ENCODE measurements at regions not wholly inside any gene's neighbourhood (a gene's known extent, or its start where the extent isn't known, plus 50 kb on each side); places are given as distances from the start of the nearest gene placed in this dataset.
"Not testable (repeated sequence)": the region's sequence is repeated elsewhere in the genome, so short reads cannot be mapped to it uniquely, and the experiment has no call there.

- DNase-seq, result not testable (repeated sequence)
These were observed 70.9 kb downstream of the NPIPA5 start for GRCh38 chr16:15307184-15307583.

GRCh38 chr16:15305889-15306288 is 72.2 kb downstream of the NPIPA5 start:
- not testable (repeated sequence) for DNase-seq

GRCh38 chr16:15303667-15304324 is 74.3 kb downstream of the NPIPA5 start:
- not testable (repeated sequence) for DNase-seq

- DNase-seq, result not testable (repeated sequence)
These were observed 81.0 kb downstream of the NPIPA5 start for GRCh38 chr16:15297104-15297503.

- DNase-seq, result not testable (repeated sequence)
These were observed 103.3 kb downstream of the NPIPA5 start for GRCh38 chr16:15274796-15275195.

GRCh38 chr16:15273964-15274363 is 104.1 kb downstream of the NPIPA5 start:
- not testable (repeated sequence) for DNase-seq

- not testable (repeated sequence) for DNase-seq
These were observed 111.2 kb downstream of the NPIPA5 start for GRCh38 chr16:15266941-15267340.

GRCh38 chr16:15262212-15262611 is 115.9 kb downstream of the NPIPA5 start:
- DNase-seq, result not testable (repeated sequence)

- not testable (repeated sequence) for DNase-seq
These were observed 130.1 kb downstream of the NPIPA5 start for GRCh38 chr16:15247971-15248370.

- not testable (repeated sequence) for DNase-seq
These were observed 141.3 kb downstream of the NPIPA5 start for GRCh38 chr16:15236674-15237323.

- not testable (repeated sequence) for DNase-seq
These were observed 141.1 kb upstream of the RRN3 start for GRCh38 chr16:15235140-15235539.

- not testable (repeated sequence) for DNase-seq
These were observed 140.6 kb upstream of the RRN3 start for GRCh38 chr16:15234702-15235101.

- not testable (repeated sequence) for DNase-seq
These were observed 136.4 kb upstream of the RRN3 start for GRCh38 chr16:15230432-15230831.

GRCh38 chr16:15229661-15230060 is 135.6 kb upstream of the RRN3 start:
- not testable (repeated sequence) for DNase-seq

- DNase-seq, result not testable (repeated sequence)
These were observed 130.6 kb upstream of the RRN3 start for GRCh38 chr16:15224651-15225050.

GRCh38 chr16:15223398-15223797 is 129.3 kb upstream of the RRN3 start:
- not testable (repeated sequence) for DNase-seq

- DNase-seq, result peak; percentile 2
These were observed 125.9 kb upstream of the RRN3 start for GRCh38 chr16:15219679-15220615.

GRCh38 chr16:15218856-15219500 is 124.9 kb upstream of the RRN3 start:
- not testable (repeated sequence) for DNase-seq

GRCh38 chr16:15207202-15207981 is 113.3 kb upstream of the RRN3 start:
- DNase-seq, result not testable (repeated sequence)

- DNase-seq, result not testable (repeated sequence)
These were observed 112.4 kb upstream of the RRN3 start for GRCh38 chr16:15206439-15206838.

- not testable (repeated sequence) for DNase-seq
These were observed 111.9 kb upstream of the RRN3 start for GRCh38 chr16:15205939-15206338.

GRCh38 chr16:15204571-15204970 is 110.5 kb upstream of the RRN3 start:
- DNase-seq, result not testable (repeated sequence)
